GM19025 (cell line): ENCODE measurements at regions not wholly inside any gene's neighbourhood (a gene's known extent, or its start where the extent isn't known, plus 50 kb on each side); places are given as distances from the start of the nearest gene placed in this dataset.

Experiments used
- ATAC-seq: cut with Tn5 transposase; IDR thresholded peaks from one replicate; pipeline ENCODE4 v1.9.1; 2021; ENCODE audit warnings: mild to moderate bottlenecking, low read depth, moderate library complexity; ENCODE audit not compliant: unreplicated experiment

GRCh38 chr13:73397496-73398305, 338.9 kb downstream of the KLF5 start:
- ATAC-seq: no peak

GRCh38 chr13:73394066-73394465, 335.3 kb downstream of the KLF5 start:
- no peak for ATAC-seq

- no peak for ATAC-seq
Observed at GRCh38 chr13:73390100-73390499, 331.3 kb downstream of the KLF5 start.

GRCh38 chr13:73388586-73388985, 329.8 kb downstream of the KLF5 start:
- no peak for ATAC-seq

- no peak for ATAC-seq
Observed at GRCh38 chr13:73387318-73387717, 328.5 kb downstream of the KLF5 start.

- no peak for ATAC-seq
Observed at GRCh38 chr13:73385848-73386247, 327.0 kb downstream of the KLF5 start.

- ATAC-seq: no peak
Observed at GRCh38 chr13:73372666-73373627, 314.1 kb downstream of the KLF5 start.

- ATAC-seq: no peak
Observed at GRCh38 chr13:73370066-73370465, 311.3 kb downstream of the KLF5 start.

GRCh38 chr13:73369095-73369494, 310.3 kb downstream of the KLF5 start:
- ATAC-seq: no peak

- ATAC-seq: no peak
Observed at GRCh38 chr13:73368608-73369007, 309.8 kb downstream of the KLF5 start.

GRCh38 chr13:73367886-73368285, 309.1 kb downstream of the KLF5 start:
- no peak for ATAC-seq

GRCh38 chr13:73366241-73366640, 307.4 kb downstream of the KLF5 start:
- ATAC-seq: no peak

GRCh38 chr13:73365681-73366080, 306.9 kb downstream of the KLF5 start:
- ATAC-seq: no peak

GRCh38 chr13:73365252-73365651, 306.4 kb downstream of the KLF5 start:
- no peak for ATAC-seq

GRCh38 chr13:73364736-73365135, 305.9 kb downstream of the KLF5 start:
- ATAC-seq: no peak

- ATAC-seq: no peak
Observed at GRCh38 chr13:73358606-73359095, 299.8 kb downstream of the KLF5 start.

GRCh38 chr13:73355134-73355533, 296.3 kb downstream of the KLF5 start:
- ATAC-seq: no peak

- no peak for ATAC-seq
Observed at GRCh38 chr13:73351730-73352129, 292.9 kb downstream of the KLF5 start.

GRCh38 chr13:73341748-73342147, 282.9 kb downstream of the KLF5 start:
- ATAC-seq: no peak

GRCh38 chr13:73340069-73340468, 281.3 kb downstream of the KLF5 start:
- ATAC-seq: no peak

- no peak for ATAC-seq
Observed at GRCh38 chr13:73339086-73339485, 280.3 kb downstream of the KLF5 start.
